CD14-positive monocyte (primary cell): ENCODE measurements at regions not wholly inside any gene's neighbourhood (a gene's known extent, or its start where the extent isn't known, plus 50 kb on each side); places are given as distances from the start of the nearest gene placed in this dataset.

ENCODE experiments used
- DNase-seq, 3 donors: peaks; one replicate each; pipeline ENCODE4 v3.0.0-alpha.2; 2011 to 2022
- H2AFZ ChIP-seq: 2 replicates; pipeline ENCODE4 v1.6.0; 2012; ENCODE audit warnings: mild to moderate bottlenecking, low read depth, low read length, inconsistent platforms; ENCODE audit not compliant: insufficient read depth, poor library complexity, severe bottlenecking
- H3K27ac ChIP-seq, 2 donors: 1 replicate in 1 of 2; 2 replicates in 1 of 2; pipeline ENCODE4 v1.5.1; 2012 to 2013; ENCODE audit warnings: low read length in 2 of 2, control low read depth in 1 of 2, inconsistent platforms in 1 of 2, low read depth in 1 of 2, mild to moderate bottlenecking in 1 of 2
- H3K27me3 ChIP-seq, 2 donors: one replicate each; pipeline versions ENCODE4 v1.6.0 to v1.6.1; 2011 to 2013; ENCODE audit warnings: low read length in 2 of 2; ENCODE audit not compliant: control insufficient read depth in 2 of 2, insufficient read depth in 2 of 2
- H3K36me3 ChIP-seq, 2 donors: replicated peaks in 1 of 2; 1 replicate in 1 of 2; 2 replicates in 1 of 2; pipeline versions ENCODE4 v1.5.1 to v1.6.1; 2012 to 2013; ENCODE audit warnings: low read length in 2 of 2, control low read depth in 1 of 2, inconsistent platforms in 1 of 2, mild to moderate bottlenecking in 1 of 2; ENCODE audit not compliant: insufficient read depth in 2 of 2, control insufficient read depth in 1 of 2
- H3K4me1 ChIP-seq, 2 donors: 1 replicate in 1 of 2; 2 replicates in 1 of 2; pipeline versions ENCODE4 v1.5.1 to v1.6.1; 2012 to 2013; ENCODE audit warnings: low read length in 2 of 2, control low read depth in 1 of 2, inconsistent platforms in 1 of 2, mild to moderate bottlenecking in 1 of 2, moderate library complexity in 1 of 2; ENCODE audit not compliant: insufficient read depth in 2 of 2, control insufficient read depth in 1 of 2
- H3K4me2 ChIP-seq: replicated peaks from 2 replicates; pipeline ENCODE3; 2012; ENCODE audit warnings: low read length, moderate library complexity, mild to moderate bottlenecking; ENCODE audit not compliant: poor library complexity, severe bottlenecking; ENCODE audit errors: extremely low read depth
- H3K4me3 ChIP-seq, 3 experiments: fragments of 200-600 bp in 1 of 3; sonication (generic) in 1 of 3; replicated peaks in 1 of 3; 1 replicate in 2 of 3; 2 replicates in 1 of 3; pipeline ENCODE4 v1.5.1; 2011 to 2013; ENCODE audit warnings: low read length in 3 of 3, mild to moderate bottlenecking in 3 of 3, control low read depth in 2 of 3, low read depth in 2 of 3, inconsistent platforms in 1 of 3, moderate library complexity in 1 of 3
- H3K79me2 ChIP-seq: 2 replicates; pipeline ENCODE4 v1.6.0; 2012; ENCODE audit warnings: mild to moderate bottlenecking, control low read depth, inconsistent platforms, low read length, moderate library complexity; ENCODE audit not compliant: insufficient read depth
- H3K9ac ChIP-seq: 2 replicates; pipeline ENCODE4 v1.6.0; 2017; ENCODE audit warnings: low read length, mild to moderate bottlenecking; ENCODE audit not compliant: insufficient read depth, poor library complexity, severe bottlenecking
- H3K9me3 ChIP-seq, 2 donors: replicated peaks in 1 of 2; 1 replicate in 1 of 2; 2 replicates in 1 of 2; pipeline versions ENCODE4 v1.5.1 to v1.6.1; 2012 to 2013; ENCODE audit warnings: low read length in 2 of 2, control low read depth in 1 of 2; ENCODE audit not compliant: control insufficient read depth in 1 of 2, insufficient read depth in 1 of 2
- H4K20me1 ChIP-seq: 2 replicates; pipeline ENCODE4 v1.6.0; 2012; ENCODE audit warnings: mild to moderate bottlenecking, low read length, control low read depth, moderate library complexity; ENCODE audit not compliant: insufficient read depth
- H3K27ac Mint-ChIP-seq, 7 donors: one replicate each; pipeline ENCODE4 v1.8.0; 2020; ENCODE audit warnings: mild to moderate bottlenecking in 7 of 7, mixed read lengths in 7 of 7, moderate library complexity in 6 of 7, inconsistent platforms in 2 of 7
- H3K27me3 Mint-ChIP-seq, 3 donors: one replicate each; pipeline ENCODE4 v1.8.0; 2021 to 2022; ENCODE audit warnings: low read depth in 3 of 3, mild to moderate bottlenecking in 3 of 3, mixed read lengths in 3 of 3, moderate library complexity in 3 of 3, inconsistent platforms in 1 of 3
- H3K36me3 Mint-ChIP-seq, 2 donors: one replicate each; pipeline ENCODE4 v1.8.0; 2020; ENCODE audit warnings: mixed read lengths in 2 of 2, inconsistent platforms in 1 of 2, mild to moderate bottlenecking in 1 of 2
- H3K4me1 Mint-ChIP-seq: one replicate; pipeline ENCODE4 v1.8.0; 2020; ENCODE audit warnings: mild to moderate bottlenecking, mixed read lengths
- H3K4me3 Mint-ChIP-seq, 2 donors: one replicate each; pipeline ENCODE4 v1.8.0; 2020; ENCODE audit warnings: mild to moderate bottlenecking in 2 of 2, mixed read lengths in 2 of 2, moderate library complexity in 1 of 2
- H3K9me3 Mint-ChIP-seq, 7 donors: one replicate each; pipeline ENCODE4 v1.8.0; 2020 to 2022; ENCODE audit warnings: mixed read lengths in 7 of 7, mild to moderate bottlenecking in 6 of 7, moderate library complexity in 6 of 7, inconsistent platforms in 2 of 7
- WGBS: methylation state at CpG from one replicate; pipeline ENCODE4 v1.1.5; 2013; ENCODE audit warnings: missing lambda C conversion rate; ENCODE audit not compliant: insufficient coverage; 5-methylcytosine and 5-hydroxymethylcytosine counted together
- intact Hi-C, 2 donors: fragments of 100-400 bp; cut with micrococcal nuclease; formaldehyde crosslinking; loops; one replicate each; pipeline versions ENCODE4 v1.15.0 to v1.15.1; 2023
- TF ChIP-seq, protein P1 (sequence below): fragments of 200-600 bp; IDR thresholded peaks from one replicate; pipeline ENCODE4 v1.8.0; 2022; ENCODE audit warnings: antibody characterized with exemption, mild to moderate bottlenecking

DNA sequence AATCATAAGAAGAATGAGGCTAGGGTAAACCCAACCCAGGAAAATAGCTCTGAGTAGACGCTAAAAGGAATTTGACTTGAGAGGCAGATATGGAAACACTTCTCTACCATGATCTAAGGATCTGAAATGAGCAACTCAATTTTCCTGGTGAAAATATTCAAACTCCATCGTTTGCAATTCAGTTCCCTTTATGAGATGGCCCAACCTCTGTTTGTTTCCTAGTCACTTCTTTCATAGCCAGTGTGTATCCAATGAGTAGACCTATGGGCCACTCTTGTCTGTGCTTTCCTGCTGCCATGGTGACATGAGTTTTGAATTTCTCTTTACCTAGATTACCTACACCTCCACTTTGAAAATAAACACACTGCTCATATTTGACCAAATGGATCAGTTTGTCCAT is 176.2 kb upstream of the GPRIN3 start:
- H3K4me1 Mint-ChIP-seq, result peaks cover 17% of the 10 kb centered on the region
- Histone ChIP-seq H3K9me3 (no peaks in the 10 kb centered on the region), H3K9ac (no peak overlapping the region), H3K79me2 (no peaks in the 10 kb centered on the region), H3K4me1 (peaks cover 3 to 6% of the 10 kb centered on the region in 2 donors), H4K20me1 (no peaks in the 10 kb centered on the region), H2AFZ (no peak overlapping the region), H3K4me2 (no peak overlapping the region), H3K27ac (no peak overlapping the region), H3K27me3 (no peaks in the 10 kb centered on the region), H3K4me3 (no peak overlapping the region), H3K36me3 (no peaks in the 10 kb centered on the region)
- H3K27ac Mint-ChIP-seq, result no peak overlapping the region
- intact Hi-C loops, result no loop called here
- TF ChIP-seq, protein P1, sequence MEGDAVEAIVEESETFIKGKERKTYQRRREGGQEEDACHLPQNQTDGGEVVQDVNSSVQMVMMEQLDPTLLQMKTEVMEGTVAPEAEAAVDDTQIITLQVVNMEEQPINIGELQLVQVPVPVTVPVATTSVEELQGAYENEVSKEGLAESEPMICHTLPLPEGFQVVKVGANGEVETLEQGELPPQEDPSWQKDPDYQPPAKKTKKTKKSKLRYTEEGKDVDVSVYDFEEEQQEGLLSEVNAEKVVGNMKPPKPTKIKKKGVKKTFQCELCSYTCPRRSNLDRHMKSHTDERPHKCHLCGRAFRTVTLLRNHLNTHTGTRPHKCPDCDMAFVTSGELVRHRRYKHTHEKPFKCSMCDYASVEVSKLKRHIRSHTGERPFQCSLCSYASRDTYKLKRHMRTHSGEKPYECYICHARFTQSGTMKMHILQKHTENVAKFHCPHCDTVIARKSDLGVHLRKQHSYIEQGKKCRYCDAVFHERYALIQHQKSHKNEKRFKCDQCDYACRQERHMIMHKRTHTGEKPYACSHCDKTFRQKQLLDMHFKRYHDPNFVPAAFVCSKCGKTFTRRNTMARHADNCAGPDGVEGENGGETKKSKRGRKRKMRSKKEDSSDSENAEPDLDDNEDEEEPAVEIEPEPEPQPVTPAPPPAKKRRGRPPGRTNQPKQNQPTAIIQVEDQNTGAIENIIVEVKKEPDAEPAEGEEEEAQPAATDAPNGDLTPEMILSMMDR, result no peak
- DNase-seq, result no peak
- H3K27me3 Mint-ChIP-seq, result no peaks in the 10 kb centered on the region
- WGBS, result 33% methylated on average over 1 of the region's 2 CpGs
- no peak overlapping the region for H3K4me3 Mint-ChIP-seq
- peaks cover 0 to 5% (median 2%) of the 10 kb centered on the region in 7 donors for H3K9me3 Mint-ChIP-seq
- no peaks in the 10 kb centered on the region for H3K36me3 Mint-ChIP-seq

DNA sequence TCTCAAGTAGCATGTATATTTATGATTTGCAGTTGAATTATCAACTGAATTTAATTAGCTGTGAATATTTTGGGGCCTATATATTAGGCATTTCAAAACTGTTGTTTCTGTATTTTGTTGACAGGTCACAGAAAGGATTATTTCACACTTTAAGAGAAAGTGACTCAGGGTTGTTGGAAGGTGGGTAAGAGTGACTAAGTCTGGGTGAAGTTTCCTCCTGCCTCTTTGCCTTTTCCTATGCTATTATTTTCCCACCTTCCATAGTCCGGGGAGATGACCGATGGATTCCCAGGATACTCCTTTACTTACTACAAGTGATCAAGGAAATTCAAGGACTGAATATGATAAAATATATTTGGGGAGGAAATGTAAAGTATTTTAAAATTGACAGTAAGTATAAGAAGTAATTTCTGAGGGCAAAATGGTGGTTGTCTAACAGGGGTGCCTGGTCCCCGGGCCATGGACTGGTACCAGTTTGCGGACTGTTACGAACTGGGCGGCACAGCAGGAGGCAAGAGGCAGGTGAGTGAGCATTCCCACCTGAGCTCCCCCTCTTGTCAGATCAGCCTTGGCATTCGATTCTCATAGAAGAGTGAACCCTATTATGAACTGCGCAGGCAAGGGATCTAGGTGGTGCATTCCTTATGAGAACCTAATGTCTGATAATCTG is 175.5 kb upstream of the GPRIN3 start:
- Mint-ChIP-seq H3K4me1 (peaks cover 14% of the 10 kb centered on the region), H3K4me3 (no peak overlapping the region), H3K27me3 (no peaks in the 10 kb centered on the region), H3K27ac (no peak overlapping the region), H3K36me3 (no peaks in the 10 kb centered on the region), H3K9me3 (peaks cover 0 to 5% (median 3%) of the 10 kb centered on the region in 7 donors)
- Histone ChIP-seq H3K79me2 (no peaks in the 10 kb centered on the region), H3K27ac (no peak overlapping the region), H3K9me3 (no peaks in the 10 kb centered on the region), H4K20me1 (no peaks in the 10 kb centered on the region), H3K27me3 (no peaks in the 10 kb centered on the region), H3K9ac (no peak overlapping the region), H3K36me3 (no peaks in the 10 kb centered on the region), H3K4me2 (no peak overlapping the region), H3K4me3 (no peak overlapping the region), H3K4me1 (peaks cover 0 to 6% of the 10 kb centered on the region in 2 donors), H2AFZ (no peak overlapping the region)
- intact Hi-C loops, result no loop called here
- no peak for DNase-seq
- TF ChIP-seq, protein P1, result no peak
- WGBS, result 98% methylated on average over 5 of the region's 8 CpGs
